Gastroesophageal sphincter (tissue), 3 donors: ENCODE measurements at regions not wholly inside any gene's neighbourhood (a gene's known extent, or its start where the extent isn't known, plus 50 kb on each side); places are given as distances from the start of the nearest gene placed in this dataset.

ENCODE experiments used
- POLR2A ChIP-seq, 2 donors: fragments of 450-650 bp; IDR thresholded peaks; one replicate each; pipeline ENCODE4 v1.6.1; 2017; ENCODE audit warnings: antibody characterized with exemption in 2 of 2, mild to moderate bottlenecking in 2 of 2, moderate library complexity in 1 of 2
- TF ChIP-seq, protein P1 (sequence below), 4 experiments: fragments of 200-600 bp in 2 of 4; fragments of 450-650 bp in 2 of 4; sonication (generic) in 1 of 4; IDR thresholded peaks; one replicate each; pipeline ENCODE4 v1.5.1; 2017 to 2019; ENCODE audit warnings: antibody characterized with exemption in 4 of 4, mild to moderate bottlenecking in 2 of 4, moderate library complexity in 2 of 4

GRCh38 chr4:23969635-23970145 is 79.8 kb upstream of the PPARGC1A start:
- TF ChIP-seq, protein P1, sequence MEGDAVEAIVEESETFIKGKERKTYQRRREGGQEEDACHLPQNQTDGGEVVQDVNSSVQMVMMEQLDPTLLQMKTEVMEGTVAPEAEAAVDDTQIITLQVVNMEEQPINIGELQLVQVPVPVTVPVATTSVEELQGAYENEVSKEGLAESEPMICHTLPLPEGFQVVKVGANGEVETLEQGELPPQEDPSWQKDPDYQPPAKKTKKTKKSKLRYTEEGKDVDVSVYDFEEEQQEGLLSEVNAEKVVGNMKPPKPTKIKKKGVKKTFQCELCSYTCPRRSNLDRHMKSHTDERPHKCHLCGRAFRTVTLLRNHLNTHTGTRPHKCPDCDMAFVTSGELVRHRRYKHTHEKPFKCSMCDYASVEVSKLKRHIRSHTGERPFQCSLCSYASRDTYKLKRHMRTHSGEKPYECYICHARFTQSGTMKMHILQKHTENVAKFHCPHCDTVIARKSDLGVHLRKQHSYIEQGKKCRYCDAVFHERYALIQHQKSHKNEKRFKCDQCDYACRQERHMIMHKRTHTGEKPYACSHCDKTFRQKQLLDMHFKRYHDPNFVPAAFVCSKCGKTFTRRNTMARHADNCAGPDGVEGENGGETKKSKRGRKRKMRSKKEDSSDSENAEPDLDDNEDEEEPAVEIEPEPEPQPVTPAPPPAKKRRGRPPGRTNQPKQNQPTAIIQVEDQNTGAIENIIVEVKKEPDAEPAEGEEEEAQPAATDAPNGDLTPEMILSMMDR (IDR thresholded peaks at IDR 0.05), result no peak
- TF ChIP-seq POLR2A (IDR thresholded peaks at IDR 0.05), result no peak
